Occipital lobe (tissue), 1 donor: ENCODE measurements at regions not wholly inside any gene's neighbourhood (a gene's known extent, or its start where the extent isn't known, plus 50 kb on each side); places are given as distances from the start of the nearest gene placed in this dataset.
"Not testable (repeated sequence)": the region's sequence is repeated elsewhere in the genome, so short reads cannot be mapped to it uniquely, and the experiment has no call there.

Experiments
- DNase-seq: peaks from one replicate; lab custom pipeline; 2025; lab: John Stamatoyannopoulos, UW

DNA sequence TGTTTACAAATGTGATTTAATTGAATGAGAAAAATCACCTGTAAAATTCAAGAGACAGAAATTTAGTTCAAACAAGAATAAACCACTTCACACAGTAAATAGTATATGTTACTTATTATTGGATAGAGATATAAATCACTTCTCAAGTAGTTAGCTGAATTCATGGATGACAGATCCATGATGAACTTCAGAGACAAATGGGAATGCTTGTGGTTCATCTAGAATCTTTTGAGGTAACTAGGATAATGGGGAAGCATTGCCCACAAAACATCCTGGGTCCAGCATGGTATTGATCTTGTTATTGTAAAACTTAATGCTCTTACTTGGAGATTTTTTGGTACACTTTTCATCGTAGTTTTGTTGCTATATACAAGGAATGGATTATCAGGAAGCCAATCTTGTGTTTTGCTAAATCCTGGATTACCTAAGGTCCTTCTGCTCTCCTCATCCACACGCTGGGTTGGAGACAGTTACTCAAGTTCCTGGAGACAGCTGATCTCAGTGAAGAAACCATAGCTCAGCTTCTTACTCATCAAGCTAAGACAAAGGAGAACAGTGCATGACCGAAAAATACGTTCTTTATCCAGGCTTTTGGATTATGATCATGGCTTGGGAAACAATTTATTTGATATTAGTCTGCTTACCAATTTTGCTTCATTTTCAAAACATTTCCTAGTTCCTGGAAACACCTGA lies 142.5 kb upstream of the PREP start:
- DNase-seq, result no peak

GRCh38 chr6:105539911-105540310 lies 137.0 kb upstream of the PREP start:
- DNase-seq, result no peak

- no peak for DNase-seq
These were observed 135.2 kb upstream of the PREP start for GRCh38 chr6:105537981-105538578.

GRCh38 chr6:105536961-105537360 lies 134.1 kb upstream of the PREP start:
- DNase-seq, result no peak

- DNase-seq, result no peak
These were observed 130.4 kb upstream of the PREP start for GRCh38 chr6:105533301-105533700.

DNA sequence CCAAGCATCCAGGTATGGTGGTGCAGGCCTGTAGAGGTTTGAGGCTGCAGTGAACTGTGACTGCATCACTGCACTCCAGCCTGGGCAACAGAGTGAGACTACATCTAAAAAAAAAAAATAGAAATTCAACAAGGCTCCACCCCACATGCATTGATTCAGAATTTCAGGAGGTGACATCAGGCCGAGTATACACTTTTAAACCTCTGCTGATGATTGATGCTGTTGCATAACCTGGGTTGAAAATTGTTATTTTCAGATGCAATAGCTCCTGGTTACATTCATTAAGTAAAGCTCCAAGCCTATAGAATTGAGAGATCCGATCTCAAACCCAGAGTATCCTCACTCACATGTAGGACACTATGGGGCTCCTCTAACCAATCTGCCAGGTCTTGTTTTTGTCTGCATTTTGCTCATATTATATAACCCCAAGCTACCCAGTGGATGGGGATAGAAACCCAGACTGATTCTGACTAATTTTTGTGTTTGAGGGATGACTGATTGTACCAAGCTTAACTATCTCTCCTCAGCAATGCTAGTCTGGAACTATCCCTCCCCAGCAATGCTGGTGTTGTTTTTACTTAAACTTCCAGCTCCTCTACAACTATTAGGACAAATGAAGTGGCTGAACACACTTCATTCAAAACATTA lies 123.5 kb upstream of the PREP start:
- no peak for DNase-seq

- DNase-seq, result no peak
These were observed 119.9 kb upstream of the PREP start for GRCh38 chr6:105522626-105523322.

DNA sequence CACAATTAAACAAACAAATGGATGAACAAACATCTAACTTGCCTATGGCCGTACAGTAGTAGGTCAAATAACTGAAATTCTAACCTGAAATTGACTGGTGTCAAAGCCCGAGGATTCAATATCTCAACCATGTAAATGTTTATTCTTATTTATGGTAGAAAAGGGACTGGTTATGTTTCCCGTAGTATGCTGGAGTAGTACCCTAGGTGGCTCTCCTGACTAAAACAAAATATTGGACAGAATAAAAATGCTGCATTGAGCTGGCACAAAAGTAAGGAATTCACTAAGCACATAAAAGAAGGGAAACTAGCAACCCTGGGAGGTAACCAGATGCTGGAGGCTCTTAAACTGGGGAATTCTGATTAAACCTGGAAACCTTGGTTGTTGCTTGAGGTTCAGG lies 117.1 kb upstream of the PREP start:
- no peak for DNase-seq

- not testable (repeated sequence) for DNase-seq
These were observed 116.1 kb upstream of the PREP start for GRCh38 chr6:105518993-105519392.

GRCh38 chr6:105515054-105515453 lies 112.2 kb upstream of the PREP start:
- no peak for DNase-seq

DNA sequence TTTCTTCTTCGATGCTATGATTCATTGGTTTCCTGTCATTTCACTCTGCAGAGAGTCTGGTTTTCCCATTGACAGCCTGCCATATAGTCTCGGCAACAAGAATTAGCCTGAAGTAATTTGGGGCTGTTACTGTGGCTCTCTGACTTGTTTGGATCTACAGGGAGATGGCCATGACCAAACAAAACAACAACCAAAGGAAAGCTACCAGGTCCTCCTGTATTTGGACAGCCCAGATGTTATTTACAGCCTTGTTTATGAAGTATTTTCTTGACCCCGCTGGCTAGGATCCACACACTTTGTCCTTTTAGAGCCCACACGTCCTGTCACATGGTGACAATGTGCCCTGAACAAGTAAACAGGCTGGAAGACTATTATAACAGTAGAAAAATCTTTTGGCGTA lies 111.4 kb upstream of the PREP start:
- no peak for DNase-seq

- DNase-seq, result no peak
These were observed 108.8 kb upstream of the PREP start for GRCh38 chr6:105511639-105512038.

- no peak for DNase-seq
These were observed 107.9 kb upstream of the PREP start for GRCh38 chr6:105510746-105511145.

- DNase-seq, result no peak
These were observed 106.8 kb upstream of the PREP start for GRCh38 chr6:105509506-105510331.

GRCh38 chr6:105507811-105508210 lies 104.9 kb upstream of the PREP start:
- no peak for DNase-seq

DNA sequence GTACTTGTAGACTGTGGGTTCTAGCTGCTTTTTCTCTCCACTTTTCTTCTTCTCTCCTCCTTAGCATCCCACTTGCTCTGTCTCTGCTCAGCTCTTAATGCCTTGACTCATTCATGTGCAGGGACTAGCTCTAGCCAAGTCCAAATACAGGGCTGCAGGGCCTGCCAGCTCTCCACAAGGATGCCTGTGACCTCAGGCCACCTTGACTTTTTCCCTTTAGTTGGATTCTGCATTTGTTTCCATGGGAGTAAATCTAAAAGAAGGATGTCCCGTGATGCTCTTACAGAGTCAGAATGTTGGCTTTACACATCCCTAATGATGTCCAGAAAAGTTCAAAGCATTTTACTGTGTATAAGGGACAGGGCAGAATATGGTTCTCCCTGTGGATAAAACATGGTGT lies 101.8 kb upstream of the PREP start:
- no peak for DNase-seq

- no peak for DNase-seq
These were observed 100.8 kb upstream of the PREP start for GRCh38 chr6:105503641-105504040.

GRCh38 chr6:105501826-105502344 lies 99.0 kb upstream of the PREP start:
- no peak for DNase-seq

GRCh38 chr6:105501246-105501645 lies 98.4 kb upstream of the PREP start:
- no peak for DNase-seq

- DNase-seq, result no peak
These were observed 97.8 kb upstream of the PREP start for GRCh38 chr6:105500693-105501092.

DNA sequence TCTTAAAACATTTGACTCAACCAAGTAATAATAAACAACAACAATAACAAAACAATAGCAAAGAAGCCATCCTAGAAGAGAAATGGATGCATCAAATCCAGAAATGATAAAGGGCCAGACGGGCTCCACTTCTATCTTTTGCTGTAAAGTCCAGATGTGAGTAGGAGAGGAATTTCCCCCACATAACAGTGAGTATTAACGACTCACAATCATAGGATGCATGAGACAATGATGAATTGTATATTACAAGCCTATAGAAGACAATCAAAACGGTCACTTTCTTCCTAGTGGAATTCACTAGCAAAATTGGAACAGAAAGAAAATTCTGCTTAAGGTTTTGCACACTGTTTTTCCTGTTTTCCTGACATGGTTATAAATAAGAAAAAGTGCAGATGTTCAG lies 97.0 kb upstream of the PREP start:
- DNase-seq, result no peak
